ENCODE measurements at regions not wholly inside any gene's neighbourhood (a gene's known extent, or its start where the extent isn't known, plus 50 kb on each side); places are given as distances from the start of the nearest gene placed in this dataset.

- Histone ChIP-seq H3K4me2 (no peak overlapping the region), H3K4me1 (ENCODE audit: control insufficient read depth in 1 of 2, insufficient read depth in 2 of 2, low read depth in 1 of 2, low read length in 1 of 2) (no peaks in the 10 kb centered on the region; a peak in 1 of 4 replicates), H3K27me3 (ENCODE audit: insufficient read depth) (no peaks in the 10 kb centered on the region), H3F3A (replicated peaks; ENCODE audit: insufficient read depth) (no peaks in the 10 kb centered on the region), H3K9me3 (no peaks in the 10 kb centered on the region), H3K36me3 (replicated peaks in 1 of 2; ENCODE audit: control insufficient read depth in 1 of 2, insufficient read depth in 2 of 2, low read length in 1 of 2) (no peaks in the 10 kb centered on the region), H3K4me3 (ENCODE audit: low read depth in 2 of 2, low read length in 1 of 2) (no peak overlapping the region), H3K9ac (no peak overlapping the region), H4K20me1 (ENCODE audit: insufficient read depth) (no peaks in the 10 kb centered on the region), H2AFZ (ENCODE audit: low read depth) (no peak overlapping the region), H3K9me2 (no peaks in the 10 kb centered on the region), H3K79me2 (ENCODE audit: insufficient read depth) (no peaks in the 10 kb centered on the region), H3K27ac (ENCODE audit: low read depth in 2 of 2, low read length in 1 of 2) (no peak overlapping the region)
- TF ChIP-seq YY1 (IDR thresholded peaks at IDR 0.05; ENCODE audit: low read depth): no peak
- TF ChIP-seq CHD2 (IDR thresholded peaks at IDR 0.05; ENCODE audit: low read length, partially characterized antibody): no peak
- no peak for DNase-seq
- CTCF ChIA-PET: interaction anchor here (1.2 to 2.7 kb wide), 3 partner anchors 9 to 267 kb away, joined by 4 to 10 read pairs (median 10); no protein-coding TSS in a partner anchor
- POLR2A ChIA-PET: no interaction called here
- 24% methylated on average over 3 of the region's 3 CpGs for WGBS (ENCODE audit: low lambda C conversion rate)
Observed at GRCh38 chr7:50151661-50152060, 58.6 kb upstream of the ZPBP start.

GRCh38 chr7:50151001-50151400 lies 58.0 kb upstream of the ZPBP start:
- Histone ChIP-seq H4K20me1 (ENCODE audit: insufficient read depth) (no peaks in the 10 kb centered on the region), H3K9me2 (no peaks in the 10 kb centered on the region), H2AFZ (ENCODE audit: low read depth) (no peak overlapping the region), H3K79me2 (ENCODE audit: insufficient read depth) (no peaks in the 10 kb centered on the region), H3K9me3 (no peaks in the 10 kb centered on the region), H3K4me3 (ENCODE audit: low read depth in 2 of 2, low read length in 1 of 2) (no peak overlapping the region), H3K27me3 (ENCODE audit: insufficient read depth) (no peaks in the 10 kb centered on the region), H3K4me1 (ENCODE audit: control insufficient read depth in 1 of 2, insufficient read depth in 2 of 2, low read depth in 1 of 2, low read length in 1 of 2) (no peaks in the 10 kb centered on the region; a peak in 1 of 4 replicates), H3K27ac (ENCODE audit: low read depth in 2 of 2, low read length in 1 of 2) (no peak overlapping the region), H3K36me3 (replicated peaks in 1 of 2; ENCODE audit: control insufficient read depth in 1 of 2, insufficient read depth in 2 of 2, low read length in 1 of 2) (no peaks in the 10 kb centered on the region), H3K4me2 (no peak overlapping the region), H3F3A (replicated peaks; ENCODE audit: insufficient read depth) (no peaks in the 10 kb centered on the region), H3K9ac (no peak overlapping the region)
- ChIA-PET CTCF (interaction anchor here (1.2 to 1.3 kb wide), 2 partner anchors 9 to 281 kb away, joined by 3 to 4 read pairs; no protein-coding TSS in a partner anchor), POLR2A (no interaction called here)
- WGBS (ENCODE audit: low lambda C conversion rate): 5% methylated on average over 2 of the region's 2 CpGs
- no peak for DNase-seq
- no peak for TF ChIP-seq TCF12 (IDR thresholded peaks at IDR 0.05)
- no peak for TF ChIP-seq PBX3 (IDR thresholded peaks at IDR 0.05)
- TF ChIP-seq RAD21 (IDR thresholded peaks at IDR 0.05; ENCODE audit: low read length): no peak
- no peak for TF ChIP-seq REST (IDR thresholded peaks at IDR 0.05; ENCODE audit: low read depth, low read length)
- TF ChIP-seq USF2 (IDR thresholded peaks at IDR 0.05; ENCODE audit: borderline replicate concordance, low read depth, low read length): no peak
- TF ChIP-seq FOSL2 (IDR thresholded peaks at IDR 0.05; ENCODE audit: borderline replicate concordance, low read depth): no peak
- no peak for TF ChIP-seq YY1 (IDR thresholded peaks at IDR 0.05; ENCODE audit: low read depth)
- TF ChIP-seq NFIC (IDR thresholded peaks at IDR 0.05; ENCODE audit: borderline replicate concordance): no peak
- TF ChIP-seq FOXJ3 (CRISPR knock-in tag; IDR thresholded peaks at IDR 0.05): no peak
- no peak for TF ChIP-seq CHD2 (IDR thresholded peaks at IDR 0.05; ENCODE audit: low read length, partially characterized antibody)
- no peak for TF ChIP-seq MAX (IDR thresholded peaks at IDR 0.05; ENCODE audit: low read depth)
- TF ChIP-seq TEAD4 (IDR thresholded peaks at IDR 0.05; ENCODE audit: borderline replicate concordance, insufficient read depth): no peak
- TF ChIP-seq ZBTB33 (IDR thresholded peaks at IDR 0.05; ENCODE audit: borderline replicate concordance, low read depth): no peak
- TF ChIP-seq FOXM1 (IDR thresholded peaks at IDR 0.05; ENCODE audit: low read depth): no peak
- TF ChIP-seq CTCF (IDR thresholded peaks at IDR 0.05): no peak
- TF ChIP-seq IRF3 (IDR thresholded peaks at IDR 0.05; ENCODE audit: low read depth, low read length): no peak
